ENCODE measurements at regions not wholly inside any gene's neighbourhood (a gene's known extent, or its start where the extent isn't known, plus 50 kb on each side); places are given as distances from the start of the nearest gene placed in this dataset.

DNA sequence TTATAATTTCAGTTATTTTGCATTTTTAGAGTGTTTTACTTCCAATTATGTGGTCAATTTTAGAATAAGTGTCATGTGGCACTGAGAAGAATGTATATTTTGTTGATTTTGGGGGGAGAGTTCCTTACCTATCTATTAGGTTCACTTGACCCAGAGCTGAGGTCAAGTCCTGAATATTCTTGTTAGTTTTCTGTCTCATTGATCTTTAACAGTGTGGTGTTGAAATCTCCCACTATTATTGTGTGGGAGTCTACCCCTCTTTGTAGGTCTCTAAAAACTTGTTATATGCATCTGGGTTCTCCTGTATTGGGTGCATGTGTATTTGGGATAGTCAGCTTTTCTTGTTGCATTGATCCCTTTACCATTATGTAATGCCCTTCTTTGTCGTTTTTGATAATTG lies 127.0 kb upstream of the ZDHHC15 start:
- TF ChIP-seq POLR2A (IDR thresholded peaks at IDR 0.05; ENCODE audit: low read length), result no peak
- TF ChIP-seq GATA1 (IDR thresholded peaks at IDR 0.05; ENCODE audit: low read depth, low read length), result no peak

Measured in erythroblast (primary cell).